ENCODE measurements at regions not wholly inside any gene's neighbourhood (a gene's known extent, or its start where the extent isn't known, plus 50 kb on each side); places are given as distances from the start of the nearest gene placed in this dataset.
A peak's percentile ranks its signal among the peaks of the same experiment; 100 is the strongest.
"Not testable (repeated sequence)": the region's sequence is repeated elsewhere in the genome, so short reads cannot be mapped to it uniquely, and the experiment has no call there.

DNA sequence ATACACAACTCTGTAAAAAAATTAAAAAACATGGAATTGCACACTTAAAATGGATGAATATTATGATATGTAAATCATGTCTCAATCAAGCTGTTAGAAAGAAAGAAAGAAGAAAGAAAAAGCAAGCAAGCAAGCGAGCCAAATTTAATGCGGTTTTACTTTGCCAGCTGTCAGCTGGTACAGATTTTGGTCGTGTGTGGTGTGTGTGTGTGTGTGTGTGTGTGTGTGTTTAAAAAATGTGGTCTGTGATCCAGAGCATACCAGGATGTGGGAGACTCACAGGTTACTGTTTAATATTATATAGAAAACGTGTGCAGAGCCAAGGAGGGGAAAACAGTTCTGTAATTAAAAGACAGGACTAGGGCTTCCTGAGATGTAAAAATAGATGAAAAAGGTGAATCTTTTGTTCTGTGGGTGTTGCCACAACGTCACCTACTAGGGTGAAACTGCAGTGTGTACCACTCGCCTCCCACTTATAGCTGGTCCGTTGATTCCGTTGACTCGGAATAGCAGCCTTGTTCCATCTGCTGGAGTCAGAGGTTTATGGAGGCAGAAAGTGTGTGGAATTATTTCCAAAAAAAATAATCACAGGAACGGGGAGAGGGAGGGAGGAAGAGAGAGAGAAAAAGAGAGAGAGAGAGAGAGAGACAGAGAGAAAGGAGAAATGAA is 197.7 kb downstream of the BCAS1 start:
- FAIRE-seq (no peak), DNase-seq (ENCODE audit: low spot score) (no peak)

DNA sequence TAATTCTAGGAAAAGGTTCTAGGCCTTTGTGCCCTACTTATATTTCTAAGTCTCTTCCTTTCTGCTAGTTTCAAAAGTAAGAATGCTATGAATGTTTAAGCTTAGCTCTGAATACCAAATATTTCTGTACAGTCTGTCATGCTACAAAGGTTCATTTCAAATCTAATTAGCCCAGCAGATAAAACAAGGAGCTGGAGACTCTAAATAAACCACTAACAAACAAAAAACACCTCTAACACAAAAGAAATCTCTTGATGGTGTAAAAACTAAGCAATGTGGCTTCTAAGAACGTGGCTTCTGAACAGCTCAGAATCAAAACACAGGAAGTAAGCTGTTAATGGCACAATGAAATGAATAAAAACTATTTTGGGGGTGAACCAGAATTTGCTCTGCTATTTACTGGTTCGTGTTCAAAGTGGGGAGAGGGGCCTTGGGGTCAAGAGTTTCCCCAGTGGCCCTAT is 198.3 kb downstream of the BCAS1 start:
- DNase-seq (ENCODE audit: low spot score) (no peak), FAIRE-seq (no peak)

DNA sequence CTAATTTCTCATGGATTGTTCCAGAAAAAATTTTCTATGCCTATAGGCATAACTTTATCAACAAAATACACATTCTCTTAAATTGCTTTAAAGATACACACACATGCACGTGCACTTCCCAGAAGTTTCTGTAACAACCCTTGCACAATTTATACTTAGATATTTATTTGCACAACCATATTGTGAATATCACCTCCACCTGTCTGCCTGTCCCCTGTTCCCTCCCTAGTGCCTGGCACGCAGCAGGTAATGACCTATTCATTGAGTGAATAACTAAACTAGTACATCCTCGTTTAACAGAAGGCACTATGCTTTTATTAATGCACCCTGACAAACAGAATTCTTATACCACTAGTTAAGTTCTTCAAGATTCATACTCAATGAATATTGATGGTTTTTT is 198.9 kb downstream of the BCAS1 start:
- no peak for DNase-seq (ENCODE audit: low spot score)
- no peak for FAIRE-seq

- FAIRE-seq (no peak), DNase-seq (ENCODE audit: low spot score) (no peak)
Measured at GRCh38 chr20:53870426-53871315, 199.7 kb downstream of the BCAS1 start.

DNA sequence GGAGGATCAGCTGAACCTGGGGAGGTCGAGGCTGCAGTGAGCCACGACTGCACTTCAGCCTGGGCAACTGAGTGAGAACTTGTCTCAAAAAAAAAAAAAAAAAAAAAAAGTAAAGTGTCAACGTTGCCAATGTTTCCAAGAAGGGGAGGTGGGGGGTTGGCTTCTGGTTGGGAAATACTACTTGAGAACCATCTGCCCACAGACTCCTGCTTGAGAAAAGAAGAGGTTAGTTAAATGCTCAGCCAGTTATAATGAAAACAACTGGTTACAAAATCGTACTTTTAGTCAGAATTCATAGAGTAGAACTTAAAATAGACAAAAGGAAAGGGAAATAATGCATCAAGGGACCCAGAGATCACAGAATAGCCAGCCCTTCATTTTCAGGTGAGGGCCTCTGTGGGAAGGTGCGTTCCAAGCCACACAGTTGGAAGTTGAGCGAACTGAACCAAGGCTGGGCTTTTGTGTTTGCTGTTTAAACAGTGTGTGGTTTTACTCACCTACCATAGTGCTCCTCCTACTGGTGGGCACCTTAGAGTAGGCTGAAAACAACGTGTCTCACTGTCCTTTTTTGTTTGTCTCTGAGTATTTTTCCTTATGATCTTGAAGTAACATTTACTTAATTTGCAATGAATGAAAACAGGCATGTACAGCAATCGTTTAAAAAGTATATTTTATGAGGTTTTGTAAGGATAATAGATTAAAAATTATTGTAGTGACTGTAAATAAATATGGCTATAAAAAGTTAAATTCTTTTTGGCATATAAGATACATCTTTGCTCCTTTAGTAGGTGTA is 200.7 kb downstream of the BCAS1 start:
- DNase-seq (ENCODE audit: low spot score), result peak; percentile 87
- no peak for FAIRE-seq

DNA sequence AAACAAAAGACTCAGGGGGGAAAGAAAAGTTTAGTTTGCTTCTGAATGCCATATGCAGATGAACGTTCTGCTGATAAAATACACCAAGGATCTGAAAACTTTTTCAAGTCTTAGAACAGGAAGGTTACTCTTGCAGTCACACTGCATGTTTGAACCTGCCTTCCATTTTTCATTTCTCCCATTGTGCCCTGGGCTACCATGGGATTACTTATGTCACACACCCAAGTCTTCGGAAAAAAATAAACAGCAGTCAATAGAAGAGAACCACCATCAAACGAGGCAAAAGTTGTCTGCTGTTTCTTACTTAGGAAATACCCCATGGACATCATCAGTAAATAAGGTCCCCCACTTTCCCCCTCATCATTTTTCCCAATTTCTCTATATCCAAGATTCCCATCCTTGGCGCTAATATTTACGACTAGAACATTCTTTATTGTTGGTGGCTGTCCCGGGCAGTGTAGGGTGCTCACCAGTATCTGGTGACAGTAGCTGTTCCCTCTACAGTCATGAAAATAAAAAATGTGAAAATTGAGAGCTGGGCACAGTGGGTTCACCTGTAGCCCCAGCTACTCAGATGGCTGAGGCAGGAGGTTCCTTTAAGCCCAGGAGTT is 202.5 kb downstream of the BCAS1 start:
- FAIRE-seq (no peak), DNase-seq (ENCODE audit: low spot score) (no peak)

GRCh38 chr20:53866794-53867740 is 203.3 kb downstream of the BCAS1 start:
- no peak for FAIRE-seq

GRCh38 chr20:53865901-53866793 is 204.2 kb downstream of the BCAS1 start:
- FAIRE-seq (no peak), DNase-seq (ENCODE audit: low spot score) (peak; percentile 54)

More at GRCh38 chr20:53866794-53867740, 203.3 kb downstream of the BCAS1 start:
- DNase-seq (ENCODE audit: low spot score), result no peak

DNA sequence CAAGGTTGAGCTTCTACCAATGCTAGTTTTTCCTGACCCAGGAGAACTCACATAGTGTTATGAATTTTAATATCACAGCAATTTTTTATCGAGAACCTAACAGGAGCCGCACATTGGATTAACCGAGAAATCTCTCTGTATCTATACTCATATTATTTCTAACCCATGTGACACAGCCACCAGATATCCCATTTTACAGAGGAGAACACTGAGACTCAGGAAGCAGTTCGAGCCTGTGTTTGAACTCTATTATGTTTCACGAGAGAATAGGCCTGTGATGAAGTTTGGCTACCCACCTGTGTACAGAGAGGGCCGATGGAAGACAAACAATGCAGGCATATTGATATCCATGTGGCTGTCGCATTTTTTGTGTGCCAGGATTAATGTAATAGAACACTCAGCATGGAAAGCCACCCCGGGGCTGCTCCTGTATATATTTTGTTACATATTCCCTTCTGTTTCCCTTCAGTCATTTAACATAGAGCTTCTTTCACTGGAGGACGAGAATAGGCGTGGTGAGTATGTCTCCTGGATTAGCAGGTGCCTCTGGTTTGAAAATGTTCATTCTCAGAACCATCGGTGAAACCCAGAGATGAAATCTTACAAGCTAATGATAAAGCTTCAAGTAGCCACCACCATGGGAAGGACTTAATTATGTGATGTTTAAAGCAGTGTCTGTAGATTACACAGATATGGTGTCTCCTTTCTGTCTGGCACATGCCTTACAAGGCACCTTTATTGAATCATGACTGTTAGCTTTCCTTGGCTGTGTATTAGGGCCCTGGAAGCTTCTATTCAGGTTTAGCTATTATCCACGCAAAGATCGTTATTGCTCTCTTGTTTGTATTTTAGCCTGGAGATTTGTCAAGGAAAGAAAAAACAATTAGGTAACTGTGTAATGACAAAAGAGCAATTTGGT is 205.4 kb downstream of the BCAS1 start:
- FAIRE-seq; DNase-seq (ENCODE audit: low spot score): not testable (repeated sequence)

- not testable (repeated sequence) for FAIRE-seq; DNase-seq (ENCODE audit: low spot score)
Measured at GRCh38 chr20:53863923-53864641, 206.3 kb downstream of the BCAS1 start.

DNA sequence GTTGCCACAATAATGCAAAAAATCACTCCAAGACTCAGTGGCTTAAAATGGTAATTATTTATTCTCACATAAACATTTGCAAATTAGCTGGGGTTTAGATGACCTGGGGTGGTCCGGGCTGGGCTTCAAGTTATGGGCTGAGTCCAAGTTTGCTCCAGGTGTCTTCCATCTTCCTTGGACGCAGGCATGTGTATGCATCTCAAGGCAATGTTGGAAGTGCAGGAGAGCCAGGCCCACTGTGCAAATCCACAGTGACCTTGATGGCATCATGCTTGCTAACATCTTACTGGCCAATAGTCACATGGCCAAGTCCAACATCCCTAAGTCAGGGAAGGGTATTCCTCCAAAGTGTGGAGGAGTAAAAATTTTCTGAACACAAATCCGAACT is 206.9 kb downstream of the BCAS1 start:
- DNase-seq (ENCODE audit: low spot score); FAIRE-seq: not testable (repeated sequence)

DNA sequence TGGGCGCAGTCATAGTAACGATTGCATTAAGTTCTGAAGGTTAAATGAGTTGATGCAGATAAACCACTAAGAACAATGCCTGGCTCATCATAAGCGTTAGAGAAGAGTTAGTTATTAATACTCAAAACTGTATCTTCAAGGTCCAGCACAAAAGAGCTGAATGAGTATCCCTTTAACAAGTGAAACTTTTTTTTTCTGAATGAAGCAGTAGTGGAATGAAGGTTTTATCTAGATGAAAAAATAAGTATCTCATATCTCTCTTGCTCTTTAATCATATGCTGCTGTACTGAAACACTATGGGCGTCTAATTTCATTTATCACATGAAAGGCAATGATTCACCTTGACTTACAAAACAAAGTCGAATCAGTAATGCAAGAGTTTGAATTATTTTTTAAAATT is 207.4 kb downstream of the BCAS1 start:
- FAIRE-seq, result not testable (repeated sequence)

GRCh38 chr20:53862490-53862889 is 207.9 kb downstream of the BCAS1 start:
- DNase-seq (ENCODE audit: low spot score); FAIRE-seq: not testable (repeated sequence)

More for the DNA sequence above, 207.4 kb downstream of the BCAS1 start:
- not testable (repeated sequence) for DNase-seq (ENCODE audit: low spot score)

- not testable (repeated sequence) for DNase-seq (ENCODE audit: low spot score); FAIRE-seq
Measured at GRCh38 chr20:53862136-53862397, 208.3 kb downstream of the BCAS1 start.

- FAIRE-seq, result no peak
- DNase-seq (ENCODE audit: low spot score), result no peak
Measured at GRCh38 chr20:53859684-53860083, 210.7 kb downstream of the BCAS1 start.

- not testable (repeated sequence) for DNase-seq (ENCODE audit: low spot score); FAIRE-seq
Measured at GRCh38 chr20:53859009-53859408, 211.4 kb downstream of the BCAS1 start.

GRCh38 chr20:53858516-53858915 is 211.9 kb downstream of the BCAS1 start:
- not testable (repeated sequence) for FAIRE-seq; DNase-seq (ENCODE audit: low spot score)

Measured in urothelium cell line (cell line).